Neural cell (in vitro differentiated cells): ENCODE measurements at regions not wholly inside any gene's neighbourhood (a gene's known extent, or its start where the extent isn't known, plus 50 kb on each side); places are given as distances from the start of the nearest gene placed in this dataset.

Experiments used
- H2AFZ ChIP-seq: fragments of 200-600, 300-800 bp; sonication (generic), shearing (Covaris generic); 2 replicates; pipeline ENCODE4 v1.6.0; 2014; ENCODE audit warnings: low read depth, mild to moderate bottlenecking, antibody characterized with exemption, low read length, moderate library complexity
- H3F3A ChIP-seq: fragments of 200-600 bp; shearing (Covaris generic); 2 replicates; pipeline ENCODE4 v1.6.1; 2016; ENCODE audit warnings: mild to moderate bottlenecking, moderate library complexity, mixed read lengths, antibody characterized with exemption, low read length; ENCODE audit not compliant: insufficient read depth, poor library complexity, severe bottlenecking
- H3K27ac ChIP-seq: fragments of 200-600, 300-800 bp; sonication (generic), shearing (Covaris generic); 2 replicates; pipeline ENCODE4 v1.5.1; 2014; ENCODE audit warnings: mild to moderate bottlenecking, low read length, moderate library complexity
- H3K27me3 ChIP-seq: fragments of 300-800, 200-600 bp; sonication (generic), shearing (Covaris generic); 2 replicates; pipeline ENCODE4 v1.6.0; 2014; ENCODE audit warnings: mild to moderate bottlenecking, low read depth, low read length, moderate library complexity; ENCODE audit not compliant: insufficient read depth
- H3K36me3 ChIP-seq: fragments of 300-800, 200-600 bp; sonication (generic), shearing (Covaris generic); 2 replicates; pipeline ENCODE4 v1.5.1; 2014; ENCODE audit warnings: mild to moderate bottlenecking, antibody characterized with exemption, low read length, moderate library complexity; ENCODE audit not compliant: insufficient read depth
- H3K4me2 ChIP-seq: fragments of 300-800, 200-600 bp; sonication (generic), shearing (Covaris generic); 2 replicates; pipeline ENCODE4 v1.6.0; 2014; ENCODE audit warnings: mild to moderate bottlenecking, low read length
- H3K4me3 ChIP-seq: fragments of 300-800, 200-600 bp; sonication (generic), shearing (Covaris generic); 2 replicates; pipeline ENCODE4 v1.5.1; 2014; ENCODE audit warnings: mild to moderate bottlenecking, low read length, moderate library complexity
- H3K79me2 ChIP-seq: fragments of 200-600 bp; shearing (Covaris generic); replicated peaks from 2 replicates; pipeline ENCODE4 v1.6.0; 2014; ENCODE audit warnings: mild to moderate bottlenecking, low read length, moderate library complexity; ENCODE audit not compliant: insufficient read depth
- H3K9ac ChIP-seq: fragments of 300-800, 200-600 bp; sonication (generic), shearing (Covaris generic); 2 replicates; pipeline ENCODE4 v1.6.1; 2016; ENCODE audit warnings: mild to moderate bottlenecking, low read length, mixed read lengths
- H3K9me2 ChIP-seq: fragments of 200-600 bp; shearing (Covaris generic); 2 replicates; pipeline ENCODE4 v1.6.1; 2016; ENCODE audit warnings: mild to moderate bottlenecking, low read length, mixed read lengths; ENCODE audit not compliant: insufficient read depth
- H3K9me3 ChIP-seq: fragments of 200-600, 300-800 bp; sonication (generic), shearing (Covaris generic); 2 replicates; pipeline ENCODE4 v1.6.1; 2016; ENCODE audit warnings: mild to moderate bottlenecking, mixed run types, low read length, moderate library complexity, mixed read lengths
- H4K20me1 ChIP-seq: fragments of 200-600 bp; shearing (Covaris generic); 2 replicates; pipeline ENCODE4 v1.6.1; 2016; ENCODE audit warnings: mild to moderate bottlenecking, mixed run types; ENCODE audit not compliant: insufficient read depth
- EP300 ChIP-seq: fragments of 450-650 bp; conservative IDR thresholded peaks from 2 replicates; pipeline ENCODE4 v1.6.1; 2014; ENCODE audit warnings: antibody characterized with exemption, mild to moderate bottlenecking, moderate library complexity; ENCODE audit not compliant: poor library complexity, severe bottlenecking
- EZH2 ChIP-seq: fragments of 200-600, 300-800 bp; shearing (Covaris generic), sonication (generic); IDR thresholded peaks from 2 replicates; pipeline ENCODE4 v1.6.1; 2014; ENCODE audit warnings: antibody characterized with exemption, low read length, borderline replicate concordance, mild to moderate bottlenecking; ENCODE audit not compliant: insufficient read depth, poor library complexity, severe bottlenecking
- MXI1 ChIP-seq: fragments of 450-650 bp; conservative IDR thresholded peaks from 2 replicates; pipeline ENCODE4 v1.6.1; 2014; ENCODE audit warnings: antibody characterized with exemption, mild to moderate bottlenecking; ENCODE audit not compliant: poor library complexity, severe bottlenecking
- POLR2AphosphoS5 ChIP-seq: IDR thresholded peaks from 2 replicates; pipeline ENCODE4 v1.6.1; 2012
- RAD21 ChIP-seq: fragments of 450-650 bp; conservative IDR thresholded peaks from 2 replicates; pipeline ENCODE4 v1.6.1; 2014; ENCODE audit warnings: antibody characterized with exemption, mild to moderate bottlenecking, moderate library complexity
- SMC3 ChIP-seq: fragments of 450-650 bp; conservative IDR thresholded peaks from 2 replicates; pipeline ENCODE4 v1.6.1; 2014; ENCODE audit warnings: antibody characterized with exemption, mild to moderate bottlenecking, moderate library complexity; ENCODE audit not compliant: poor library complexity
- TAF1 ChIP-seq: IDR thresholded peaks from 2 replicates; pipeline ENCODE4 v1.6.1; 2012; ENCODE audit warnings: low read depth
- TF ChIP-seq, protein P1 (sequence below): IDR thresholded peaks from 2 replicates; pipeline ENCODE4 v1.6.1; 2012; ENCODE audit warnings: borderline replicate concordance
- TF ChIP-seq, protein P2 (sequence below): fragments of 450-650 bp; IDR thresholded peaks from 2 replicates; pipeline ENCODE4 v1.5.1; 2014; ENCODE audit warnings: antibody characterized with exemption, mild to moderate bottlenecking, moderate library complexity; ENCODE audit not compliant: poor library complexity, severe bottlenecking

DNA sequence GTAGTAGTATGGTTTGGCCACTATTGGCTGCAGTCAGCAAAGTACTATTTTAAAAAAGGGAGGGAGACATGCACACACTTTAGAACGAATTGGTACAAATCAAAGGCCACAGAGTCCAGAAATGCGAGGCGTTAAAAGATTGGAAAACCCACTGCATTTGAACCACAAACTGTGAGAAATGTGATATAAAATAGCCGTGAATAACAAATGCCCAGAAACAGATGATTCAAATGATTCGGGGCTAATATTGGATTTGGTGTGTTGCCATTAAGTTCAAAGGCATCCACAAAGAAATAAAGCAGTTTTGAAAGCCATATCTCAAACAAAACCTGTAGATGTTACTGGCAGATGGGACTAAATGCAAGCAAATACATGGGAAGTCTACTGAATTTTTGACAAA, 140.9 kb upstream of the HMHB1 start:
- H3K79me2 ChIP-seq = no peaks in the 10 kb centered on the region
- H3K9me3 ChIP-seq = no peaks in the 10 kb centered on the region
- no peaks in the 10 kb centered on the region for H4K20me1 ChIP-seq
- no peaks in the 10 kb centered on the region for H3K9me2 ChIP-seq
- H3K4me3 ChIP-seq = no peak overlapping the region
- TF ChIP-seq, protein P1, sequence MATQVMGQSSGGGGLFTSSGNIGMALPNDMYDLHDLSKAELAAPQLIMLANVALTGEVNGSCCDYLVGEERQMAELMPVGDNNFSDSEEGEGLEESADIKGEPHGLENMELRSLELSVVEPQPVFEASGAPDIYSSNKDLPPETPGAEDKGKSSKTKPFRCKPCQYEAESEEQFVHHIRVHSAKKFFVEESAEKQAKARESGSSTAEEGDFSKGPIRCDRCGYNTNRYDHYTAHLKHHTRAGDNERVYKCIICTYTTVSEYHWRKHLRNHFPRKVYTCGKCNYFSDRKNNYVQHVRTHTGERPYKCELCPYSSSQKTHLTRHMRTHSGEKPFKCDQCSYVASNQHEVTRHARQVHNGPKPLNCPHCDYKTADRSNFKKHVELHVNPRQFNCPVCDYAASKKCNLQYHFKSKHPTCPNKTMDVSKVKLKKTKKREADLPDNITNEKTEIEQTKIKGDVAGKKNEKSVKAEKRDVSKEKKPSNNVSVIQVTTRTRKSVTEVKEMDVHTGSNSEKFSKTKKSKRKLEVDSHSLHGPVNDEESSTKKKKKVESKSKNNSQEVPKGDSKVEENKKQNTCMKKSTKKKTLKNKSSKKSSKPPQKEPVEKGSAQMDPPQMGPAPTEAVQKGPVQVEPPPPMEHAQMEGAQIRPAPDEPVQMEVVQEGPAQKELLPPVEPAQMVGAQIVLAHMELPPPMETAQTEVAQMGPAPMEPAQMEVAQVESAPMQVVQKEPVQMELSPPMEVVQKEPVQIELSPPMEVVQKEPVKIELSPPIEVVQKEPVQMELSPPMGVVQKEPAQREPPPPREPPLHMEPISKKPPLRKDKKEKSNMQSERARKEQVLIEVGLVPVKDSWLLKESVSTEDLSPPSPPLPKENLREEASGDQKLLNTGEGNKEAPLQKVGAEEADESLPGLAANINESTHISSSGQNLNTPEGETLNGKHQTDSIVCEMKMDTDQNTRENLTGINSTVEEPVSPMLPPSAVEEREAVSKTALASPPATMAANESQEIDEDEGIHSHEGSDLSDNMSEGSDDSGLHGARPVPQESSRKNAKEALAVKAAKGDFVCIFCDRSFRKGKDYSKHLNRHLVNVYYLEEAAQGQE = no peak
- TF ChIP-seq TAF1 = no peak
- no peak for TF ChIP-seq MXI1
- no peak for TF ChIP-seq RAD21
- TF ChIP-seq, protein P2, sequence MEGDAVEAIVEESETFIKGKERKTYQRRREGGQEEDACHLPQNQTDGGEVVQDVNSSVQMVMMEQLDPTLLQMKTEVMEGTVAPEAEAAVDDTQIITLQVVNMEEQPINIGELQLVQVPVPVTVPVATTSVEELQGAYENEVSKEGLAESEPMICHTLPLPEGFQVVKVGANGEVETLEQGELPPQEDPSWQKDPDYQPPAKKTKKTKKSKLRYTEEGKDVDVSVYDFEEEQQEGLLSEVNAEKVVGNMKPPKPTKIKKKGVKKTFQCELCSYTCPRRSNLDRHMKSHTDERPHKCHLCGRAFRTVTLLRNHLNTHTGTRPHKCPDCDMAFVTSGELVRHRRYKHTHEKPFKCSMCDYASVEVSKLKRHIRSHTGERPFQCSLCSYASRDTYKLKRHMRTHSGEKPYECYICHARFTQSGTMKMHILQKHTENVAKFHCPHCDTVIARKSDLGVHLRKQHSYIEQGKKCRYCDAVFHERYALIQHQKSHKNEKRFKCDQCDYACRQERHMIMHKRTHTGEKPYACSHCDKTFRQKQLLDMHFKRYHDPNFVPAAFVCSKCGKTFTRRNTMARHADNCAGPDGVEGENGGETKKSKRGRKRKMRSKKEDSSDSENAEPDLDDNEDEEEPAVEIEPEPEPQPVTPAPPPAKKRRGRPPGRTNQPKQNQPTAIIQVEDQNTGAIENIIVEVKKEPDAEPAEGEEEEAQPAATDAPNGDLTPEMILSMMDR = no peak
- TF ChIP-seq SMC3 = no peak
- no peak for TF ChIP-seq POLR2AphosphoS5
- TF ChIP-seq EP300 = no peak
- TF ChIP-seq EZH2 = no peak
- no peaks in the 10 kb centered on the region for H3F3A ChIP-seq
- no peaks in the 10 kb centered on the region for H3K27me3 ChIP-seq
- no peak overlapping the region for H3K27ac ChIP-seq
- no peak overlapping the region for H2AFZ ChIP-seq
- no peak overlapping the region for H3K9ac ChIP-seq
- H3K4me2 ChIP-seq = no peak overlapping the region
- no peaks in the 10 kb centered on the region for H3K36me3 ChIP-seq

DNA sequence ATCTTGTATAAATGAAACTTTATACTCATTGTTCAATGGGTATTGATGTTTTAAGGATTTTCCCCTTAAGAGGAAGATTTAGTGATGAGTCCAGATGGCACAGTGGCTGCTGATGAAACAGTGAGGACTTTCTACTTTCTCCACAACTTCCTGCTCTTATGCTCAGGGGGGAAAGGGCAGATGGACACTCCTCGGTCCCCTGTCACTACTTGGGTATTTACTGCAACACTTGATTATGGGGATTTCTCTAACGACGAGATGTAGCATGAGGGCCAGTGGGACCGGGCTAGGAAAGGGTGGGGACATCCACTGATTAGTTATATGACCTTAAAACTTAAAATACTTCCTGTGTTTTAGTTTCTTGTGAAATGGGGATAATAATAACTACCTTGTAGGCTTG, 146.1 kb upstream of the HMHB1 start:
- Histone ChIP-seq H3K4me2 (no peak overlapping the region), H3K27me3 (no peaks in the 10 kb centered on the region), H3K36me3 (no peaks in the 10 kb centered on the region), H4K20me1 (no peaks in the 10 kb centered on the region), H3K27ac (no peak overlapping the region), H2AFZ (no peak overlapping the region), H3K4me3 (no peak overlapping the region), H3K9me2 (no peaks in the 10 kb centered on the region), H3F3A (no peaks in the 10 kb centered on the region), H3K9me3 (no peaks in the 10 kb centered on the region), H3K79me2 (no peaks in the 10 kb centered on the region), H3K9ac (no peak overlapping the region)
- TF ChIP-seq MXI1 = no peak

DNA sequence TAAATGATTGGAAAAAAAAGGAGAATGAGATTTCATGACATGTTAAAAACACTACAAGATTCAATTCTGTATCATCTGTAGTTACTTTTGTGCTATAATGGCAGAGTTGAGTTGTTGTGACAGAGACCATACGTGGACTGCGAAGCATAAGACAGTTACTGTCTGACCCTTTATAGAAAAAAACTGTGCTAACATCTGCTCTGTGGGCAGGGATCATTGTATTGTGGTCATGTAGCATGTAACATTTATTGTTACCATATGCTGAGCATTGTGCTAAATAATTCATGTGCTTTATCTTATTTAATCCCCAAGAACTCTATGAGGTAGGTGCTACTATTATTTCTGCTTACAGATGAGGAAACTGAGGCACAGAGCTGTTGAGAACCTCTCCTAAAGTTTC, 147.3 kb upstream of the HMHB1 start:
- H2AFZ ChIP-seq = no peak overlapping the region
- H3K79me2 ChIP-seq = no peaks in the 10 kb centered on the region
- no peak overlapping the region for H3K4me2 ChIP-seq
- H3K27me3 ChIP-seq = no peaks in the 10 kb centered on the region
- H3K9me3 ChIP-seq = no peaks in the 10 kb centered on the region
- TF ChIP-seq EP300 (no peak), TAF1 (no peak), RAD21 (no peak), EZH2 (no peak), POLR2AphosphoS5 (no peak), SMC3 (no peak), MXI1 (no peak)
- TF ChIP-seq, protein P1 = no peak
- TF ChIP-seq, protein P2 = no peak
- H3F3A ChIP-seq = no peaks in the 10 kb centered on the region
- H3K36me3 ChIP-seq = no peaks in the 10 kb centered on the region
- H4K20me1 ChIP-seq = no peaks in the 10 kb centered on the region
- H3K4me3 ChIP-seq = no peak overlapping the region
- no peaks in the 10 kb centered on the region for H3K9me2 ChIP-seq
- no peak overlapping the region for H3K9ac ChIP-seq
- H3K27ac ChIP-seq = no peak overlapping the region
